GM12878 (cell line): ENCODE measurements at regions not wholly inside any gene's neighbourhood (a gene's known extent, or its start where the extent isn't known, plus 50 kb on each side); places are given as distances from the start of the nearest gene placed in this dataset.
A peak's percentile ranks its signal among the peaks of the same experiment; 100 is the strongest.

Experiments used
- ATAC-seq: fragments of 200-7000 bp; cut with Tn5 transposase; 3 replicates; pipeline ENCODE4 v1.9.1; 2020; ENCODE audit warnings: mild to moderate bottlenecking, moderate library complexity
- BruUV-seq: library from RNA; stranded (reverse); fragments of 400-500 nt; replicated peaks from 2 replicates; lab custom pipeline; 2021; lab: Mats Ljungman, UMichigan
- CTCF ChIA-PET: fragments of 300-600 bp; sonication (Branson Sonifier 250); formaldehyde crosslinking; extraction: SDS; loops from one replicate; lab custom pipeline; 2021; ENCODE audit warnings: inconsistent platforms; lab: Yijun Ruan, JAX
- POLR2A ChIA-PET: fragments of 350-600 bp; formaldehyde crosslinking; extraction: SDS; loops from one replicate; lab custom pipeline; 2021; ENCODE audit warnings: inconsistent platforms; lab: Charles Lee
- RAD21 ChIA-PET: fragments of 300-600 bp; sonication (Branson Sonifier 250); formaldehyde crosslinking; loops from one replicate; lab custom pipeline; 2023; ENCODE audit warnings: antibody characterized with exemption; ENCODE audit not compliant: unreplicated experiment; lab: Charles Lee
- SMC1A ChIA-PET: fragments of 300-600 bp; sonication (Branson Sonifier 250); formaldehyde crosslinking; loops from one replicate; lab custom pipeline; 2023; ENCODE audit not compliant: unreplicated experiment, uncharacterized antibody; lab: Charles Lee
- DNase-seq: peaks from one replicate; pipeline ENCODE4 v3.0.0-alpha.2; 2011; ENCODE audit warnings: low read depth, low spot score
- FAIRE-seq: peaks from 3 replicates; lab custom pipeline; 2011; peaks lifted over from hg19 to GRCh38; lab: Jason Lieb, UNC
- H2AFZ ChIP-seq: 2 replicates; pipeline ENCODE4 v1.6.0; 2011; ENCODE audit warnings: low read depth, low read length, control low read depth; ENCODE audit not compliant: control insufficient read depth
- H3K27ac ChIP-seq: 2 replicates; pipeline ENCODE4 v1.5.1; 2011; ENCODE audit warnings: control low read depth; ENCODE audit not compliant: control insufficient read depth, insufficient read depth
- H3K27me3 ChIP-seq, 2 experiments: replicated peaks in 1 of 2; 2 replicates each; pipeline versions ENCODE4 v1.6.0 to v1.6.1; 2011; ENCODE audit warnings: low read length in 1 of 2; ENCODE audit not compliant: control insufficient read depth in 2 of 2, insufficient read depth in 2 of 2
- H3K36me3 ChIP-seq, 2 experiments: 2 replicates each; pipeline ENCODE4 v1.5.1; 2011; ENCODE audit warnings: low read length in 1 of 2; ENCODE audit not compliant: control insufficient read depth in 2 of 2, insufficient read depth in 2 of 2
- H3K4me1 ChIP-seq: 2 replicates; pipeline ENCODE4 v1.6.1; 2011; ENCODE audit warnings: mild to moderate bottlenecking, low read length, moderate library complexity, mixed read lengths; ENCODE audit not compliant: control insufficient read depth, insufficient read depth
- H3K4me2 ChIP-seq: 2 replicates; pipeline ENCODE4 v1.6.0; 2011; ENCODE audit warnings: control low read depth; ENCODE audit not compliant: control insufficient read depth, insufficient read depth
- H3K4me3 ChIP-seq: fragments of 200-600 bp; sonication (generic); 2 replicates; pipeline ENCODE4 v1.5.1; 2016
- H3K79me2 ChIP-seq: 2 replicates; pipeline ENCODE4 v1.6.0; 2011; ENCODE audit warnings: low read length; ENCODE audit not compliant: control insufficient read depth, insufficient read depth
- H3K9ac ChIP-seq: 2 replicates; pipeline ENCODE4 v1.8.0; 2011; ENCODE audit warnings: low read length, control low read depth, mixed read lengths; ENCODE audit not compliant: control insufficient read depth, insufficient read depth
- H3K9me3 ChIP-seq: replicated peaks from 3 replicates; pipeline ENCODE4 v1.5.1; 2011; ENCODE audit warnings: mild to moderate bottlenecking, low read length; ENCODE audit not compliant: control insufficient read depth, insufficient read depth
- H4K20me1 ChIP-seq: 2 replicates; pipeline ENCODE4 v1.6.0; 2011; ENCODE audit not compliant: control insufficient read depth, insufficient read depth
- BHLHE40 ChIP-seq, 2 experiments: fragments of 450-650 bp in 1 of 2; IDR thresholded peaks; 2 replicates each; pipeline ENCODE4 v1.6.1; 2011 to 2017; ENCODE audit warnings: low read depth in 2 of 2, borderline replicate concordance in 1 of 2, improper control_type of control experiment in 1 of 2, low read length in 1 of 2, mild to moderate bottlenecking in 1 of 2
- HDAC2 ChIP-seq: fragments of 200-600 bp; sonication (generic); IDR thresholded peaks from 2 replicates; pipeline ENCODE4 v1.6.1; 2017
- RAD21 ChIP-seq: IDR thresholded peaks from 2 replicates; pipeline ENCODE4 v1.6.1; 2011; ENCODE audit warnings: mild to moderate bottlenecking, low read depth, low read length, moderate library complexity; ENCODE audit not compliant: insufficient read depth
- SMC3 ChIP-seq: IDR thresholded peaks from 2 replicates; pipeline ENCODE4 v1.6.1; 2011; ENCODE audit warnings: low read length, improper control_type of control experiment, borderline replicate concordance
- SUZ12 ChIP-seq: fragments of 200-600 bp; sonication (generic); IDR thresholded peaks from one replicate; pipeline ENCODE4 v1.6.1; 2018; ENCODE audit warnings: antibody characterized with exemption, mild to moderate bottlenecking; ENCODE audit not compliant: unreplicated experiment
- ZBED1 ChIP-seq: IDR thresholded peaks from 2 replicates; pipeline ENCODE4 v1.6.1; 2016; ENCODE audit warnings: borderline replicate concordance
- ZNF207 ChIP-seq: fragments of 450-650 bp; IDR thresholded peaks from 2 replicates; pipeline ENCODE4 v1.6.1; 2014; ENCODE audit warnings: antibody characterized with exemption, mild to moderate bottlenecking, borderline replicate concordance
- WGBS: methylation state at CpG from one replicate; pipeline ENCODE4 v1.1.6; 2016; ENCODE audit warnings: low lambda C conversion rate; ENCODE audit not compliant: insufficient replicate concordance, insufficient coverage; ENCODE audit errors: missing lambda C conversion rate; 5-methylcytosine and 5-hydroxymethylcytosine counted together
- in situ Hi-C: fragments of 300-500 bp; cut with MboI; formaldehyde crosslinking; loops from 9 replicates; pipeline ENCODE4 v1.14.3; 2018; ENCODE audit warnings: mixed read lengths
- intact Hi-C: fragments of 100-400 bp; cut with micrococcal nuclease; formaldehyde crosslinking; loops from one replicate; pipeline ENCODE4 v1.14.2; 2022; ENCODE audit not compliant: unreplicated experiment
- TF ChIP-seq, protein P1 (sequence below): fragments of 450-650 bp; IDR thresholded peaks from 2 replicates; pipeline ENCODE4 v1.6.1; 2014; ENCODE audit warnings: mild to moderate bottlenecking
- TF ChIP-seq, protein P2 (sequence below): fragments of 450-650 bp; IDR thresholded peaks from 2 replicates; pipeline ENCODE4 v1.6.1; 2017; ENCODE audit warnings: mild to moderate bottlenecking, low read depth, inconsistent platforms; ENCODE audit not compliant: poor library complexity, severe bottlenecking
- TF ChIP-seq, protein P3 (sequence below): fragments of 450-650 bp; IDR thresholded peaks from 2 replicates; pipeline ENCODE4 v1.6.1; 2017; ENCODE audit warnings: antibody characterized with exemption, mild to moderate bottlenecking, moderate library complexity
- TF ChIP-seq, protein P4 (sequence below): fragments of 450-650 bp; IDR thresholded peaks from 2 replicates; pipeline ENCODE4 v1.6.1; 2017; ENCODE audit warnings: mild to moderate bottlenecking
- TF ChIP-seq, protein P5 (sequence below): fragments of 450-650 bp; IDR thresholded peaks from 2 replicates; pipeline ENCODE4 v1.6.1; 2018; ENCODE audit warnings: mild to moderate bottlenecking, low read depth, moderate library complexity; ENCODE audit not compliant: partially characterized antibody

DNA sequence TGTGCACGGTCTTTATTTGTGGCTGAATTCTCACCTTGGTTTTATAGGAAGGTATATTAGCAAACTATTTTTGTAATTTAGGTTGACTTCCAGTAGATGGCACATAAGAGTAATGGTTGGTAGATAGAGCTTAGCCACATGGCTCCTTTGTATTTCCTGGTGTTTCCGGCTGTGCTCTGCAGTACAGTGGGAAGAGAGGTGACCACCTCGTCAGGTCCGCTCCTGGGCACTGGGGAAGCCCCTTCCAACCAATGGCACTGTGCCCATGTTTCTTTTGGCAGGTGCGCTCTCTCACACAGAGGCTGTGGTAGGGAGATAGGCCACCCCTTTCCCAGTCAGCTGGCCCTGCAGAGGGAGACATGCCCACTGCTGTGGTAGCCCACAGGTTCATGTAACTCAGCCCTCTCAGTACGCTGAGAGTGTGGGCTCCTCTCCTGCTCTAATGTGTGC is 74.3 kb upstream of the ATP12A start:
- BruUV-seq, result no TSS peak
- ChIA-PET CTCF (interaction anchor here (0.6 to 3.2 kb wide), 14 partner anchors 13 to 124 kb away, joined by 3 to 14 read pairs (median 6); no protein-coding TSS in a partner anchor), SMC1A (interaction anchor here (1.1 to 1.7 kb wide), 4 partner anchors 13 to 336 kb away, joined by 3 to 7 read pairs (median 4); no protein-coding TSS in a partner anchor), RAD21 (interaction anchor here (0.6 to 2.0 kb wide), 6 partner anchors 29 to 122 kb away, joined by 3 to 10 read pairs (median 4); no protein-coding TSS in a partner anchor), POLR2A (no interaction called here)
- H2AFZ ChIP-seq, result peak overlapping the region; percentile 37
- WGBS, result 36% methylated on average over 5 of the region's 6 CpGs
- no peaks in the 10 kb centered on the region for H3K79me2 ChIP-seq
- no peak overlapping the region for H3K4me2 ChIP-seq
- H3K4me1 ChIP-seq, result peaks cover 7% of the 10 kb centered on the region
- no peak overlapping the region for H3K4me3 ChIP-seq
- intact Hi-C loops (loop anchor here (1.0 to 2.0 kb wide), 2 partner anchors 65 to 77 kb away; no protein-coding TSS in a partner anchor), in situ Hi-C loops (no loop called here)
- DNase-seq (no peak), FAIRE-seq (no peak), ATAC-seq (peak; percentile 79)
- no peak overlapping the region for H3K27ac ChIP-seq
- no peaks in the 10 kb centered on the region; the same call in 1 of the 3 replicates for H3K9me3 ChIP-seq
- H3K9ac ChIP-seq, result no peak overlapping the region
- no peaks in the 10 kb centered on the region for H3K36me3 ChIP-seq
- no peaks in the 10 kb centered on the region for H3K27me3 ChIP-seq
- no peaks in the 10 kb centered on the region for H4K20me1 ChIP-seq
- TF ChIP-seq BHLHE40 (IDR thresholded peaks at IDR 0.05; ENCODE audit: borderline replicate concordance in 1 of 2, low read depth in 2 of 2, low read length in 1 of 2) (no peak), SUZ12 (no peak), ZBED1 (no peak), ZNF207 (no peak), SMC3 (peak; percentile 24; the same call in 1 of the 2 replicates), HDAC2 (no peak), RAD21 (peak; percentile 42)
- TF ChIP-seq, protein P1, sequence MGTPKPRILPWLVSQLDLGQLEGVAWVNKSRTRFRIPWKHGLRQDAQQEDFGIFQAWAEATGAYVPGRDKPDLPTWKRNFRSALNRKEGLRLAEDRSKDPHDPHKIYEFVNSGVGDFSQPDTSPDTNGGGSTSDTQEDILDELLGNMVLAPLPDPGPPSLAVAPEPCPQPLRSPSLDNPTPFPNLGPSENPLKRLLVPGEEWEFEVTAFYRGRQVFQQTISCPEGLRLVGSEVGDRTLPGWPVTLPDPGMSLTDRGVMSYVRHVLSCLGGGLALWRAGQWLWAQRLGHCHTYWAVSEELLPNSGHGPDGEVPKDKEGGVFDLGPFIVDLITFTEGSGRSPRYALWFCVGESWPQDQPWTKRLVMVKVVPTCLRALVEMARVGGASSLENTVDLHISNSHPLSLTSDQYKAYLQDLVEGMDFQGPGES, result no peak
- TF ChIP-seq, protein P2, sequence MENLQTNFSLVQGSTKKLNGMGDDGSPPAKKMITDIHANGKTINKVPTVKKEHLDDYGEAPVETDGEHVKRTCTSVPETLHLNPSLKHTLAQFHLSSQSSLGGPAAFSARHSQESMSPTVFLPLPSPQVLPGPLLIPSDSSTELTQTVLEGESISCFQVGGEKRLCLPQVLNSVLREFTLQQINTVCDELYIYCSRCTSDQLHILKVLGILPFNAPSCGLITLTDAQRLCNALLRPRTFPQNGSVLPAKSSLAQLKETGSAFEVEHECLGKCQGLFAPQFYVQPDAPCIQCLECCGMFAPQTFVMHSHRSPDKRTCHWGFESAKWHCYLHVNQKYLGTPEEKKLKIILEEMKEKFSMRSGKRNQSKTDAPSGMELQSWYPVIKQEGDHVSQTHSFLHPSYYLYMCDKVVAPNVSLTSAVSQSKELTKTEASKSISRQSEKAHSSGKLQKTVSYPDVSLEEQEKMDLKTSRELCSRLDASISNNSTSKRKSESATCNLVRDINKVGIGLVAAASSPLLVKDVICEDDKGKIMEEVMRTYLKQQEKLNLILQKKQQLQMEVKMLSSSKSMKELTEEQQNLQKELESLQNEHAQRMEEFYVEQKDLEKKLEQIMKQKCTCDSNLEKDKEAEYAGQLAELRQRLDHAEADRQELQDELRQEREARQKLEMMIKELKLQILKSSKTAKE, result no peak
- TF ChIP-seq, protein P3, sequence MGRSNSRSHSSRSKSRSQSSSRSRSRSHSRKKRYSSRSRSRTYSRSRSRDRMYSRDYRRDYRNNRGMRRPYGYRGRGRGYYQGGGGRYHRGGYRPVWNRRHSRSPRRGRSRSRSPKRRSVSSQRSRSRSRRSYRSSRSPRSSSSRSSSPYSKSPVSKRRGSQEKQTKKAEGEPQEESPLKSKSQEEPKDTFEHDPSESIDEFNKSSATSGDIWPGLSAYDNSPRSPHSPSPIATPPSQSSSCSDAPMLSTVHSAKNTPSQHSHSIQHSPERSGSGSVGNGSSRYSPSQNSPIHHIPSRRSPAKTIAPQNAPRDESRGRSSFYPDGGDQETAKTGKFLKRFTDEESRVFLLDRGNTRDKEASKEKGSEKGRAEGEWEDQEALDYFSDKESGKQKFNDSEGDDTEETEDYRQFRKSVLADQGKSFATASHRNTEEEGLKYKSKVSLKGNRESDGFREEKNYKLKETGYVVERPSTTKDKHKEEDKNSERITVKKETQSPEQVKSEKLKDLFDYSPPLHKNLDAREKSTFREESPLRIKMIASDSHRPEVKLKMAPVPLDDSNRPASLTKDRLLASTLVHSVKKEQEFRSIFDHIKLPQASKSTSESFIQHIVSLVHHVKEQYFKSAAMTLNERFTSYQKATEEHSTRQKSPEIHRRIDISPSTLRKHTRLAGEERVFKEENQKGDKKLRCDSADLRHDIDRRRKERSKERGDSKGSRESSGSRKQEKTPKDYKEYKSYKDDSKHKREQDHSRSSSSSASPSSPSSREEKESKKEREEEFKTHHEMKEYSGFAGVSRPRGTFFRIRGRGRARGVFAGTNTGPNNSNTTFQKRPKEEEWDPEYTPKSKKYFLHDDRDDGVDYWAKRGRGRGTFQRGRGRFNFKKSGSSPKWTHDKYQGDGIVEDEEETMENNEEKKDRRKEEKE, result no peak
- TF ChIP-seq, protein P4, sequence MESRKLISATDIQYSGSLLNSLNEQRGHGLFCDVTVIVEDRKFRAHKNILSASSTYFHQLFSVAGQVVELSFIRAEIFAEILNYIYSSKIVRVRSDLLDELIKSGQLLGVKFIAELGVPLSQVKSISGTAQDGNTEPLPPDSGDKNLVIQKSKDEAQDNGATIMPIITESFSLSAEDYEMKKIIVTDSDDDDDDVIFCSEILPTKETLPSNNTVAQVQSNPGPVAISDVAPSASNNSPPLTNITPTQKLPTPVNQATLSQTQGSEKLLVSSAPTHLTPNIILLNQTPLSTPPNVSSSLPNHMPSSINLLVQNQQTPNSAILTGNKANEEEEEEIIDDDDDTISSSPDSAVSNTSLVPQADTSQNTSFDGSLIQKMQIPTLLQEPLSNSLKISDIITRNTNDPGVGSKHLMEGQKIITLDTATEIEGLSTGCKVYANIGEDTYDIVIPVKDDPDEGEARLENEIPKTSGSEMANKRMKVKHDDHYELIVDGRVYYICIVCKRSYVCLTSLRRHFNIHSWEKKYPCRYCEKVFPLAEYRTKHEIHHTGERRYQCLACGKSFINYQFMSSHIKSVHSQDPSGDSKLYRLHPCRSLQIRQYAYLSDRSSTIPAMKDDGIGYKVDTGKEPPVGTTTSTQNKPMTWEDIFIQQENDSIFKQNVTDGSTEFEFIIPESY, result no peak
- TF ChIP-seq, protein P5, sequence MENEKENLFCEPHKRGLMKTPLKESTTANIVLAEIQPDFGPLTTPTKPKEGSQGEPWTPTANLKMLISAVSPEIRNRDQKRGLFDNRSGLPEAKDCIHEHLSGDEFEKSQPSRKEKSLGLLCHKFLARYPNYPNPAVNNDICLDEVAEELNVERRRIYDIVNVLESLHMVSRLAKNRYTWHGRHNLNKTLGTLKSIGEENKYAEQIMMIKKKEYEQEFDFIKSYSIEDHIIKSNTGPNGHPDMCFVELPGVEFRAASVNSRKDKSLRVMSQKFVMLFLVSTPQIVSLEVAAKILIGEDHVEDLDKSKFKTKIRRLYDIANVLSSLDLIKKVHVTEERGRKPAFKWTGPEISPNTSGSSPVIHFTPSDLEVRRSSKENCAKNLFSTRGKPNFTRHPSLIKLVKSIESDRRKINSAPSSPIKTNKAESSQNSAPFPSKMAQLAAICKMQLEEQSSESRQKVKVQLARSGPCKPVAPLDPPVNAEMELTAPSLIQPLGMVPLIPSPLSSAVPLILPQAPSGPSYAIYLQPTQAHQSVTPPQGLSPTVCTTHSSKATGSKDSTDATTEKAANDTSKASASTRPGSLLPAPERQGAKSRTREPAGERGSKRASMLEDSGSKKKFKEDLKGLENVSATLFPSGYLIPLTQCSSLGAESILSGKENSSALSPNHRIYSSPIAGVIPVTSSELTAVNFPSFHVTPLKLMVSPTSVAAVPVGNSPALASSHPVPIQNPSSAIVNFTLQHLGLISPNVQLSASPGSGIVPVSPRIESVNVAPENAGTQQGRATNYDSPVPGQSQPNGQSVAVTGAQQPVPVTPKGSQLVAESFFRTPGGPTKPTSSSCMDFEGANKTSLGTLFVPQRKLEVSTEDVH, result no peak
